ENCODE measurements at regions not wholly inside any gene's neighbourhood (a gene's known extent, or its start where the extent isn't known, plus 50 kb on each side); places are given as distances from the start of the nearest gene placed in this dataset.

- POLR2A ChIA-PET = no interaction called here
- H3K4me2 ChIP-seq (ENCODE audit: insufficient read depth, low read length) = no peak overlapping the region
- H3K9me3 ChIP-seq (replicated peaks; ENCODE audit: control insufficient read depth, insufficient read depth, low read depth, low read length) = no peaks in the 10 kb centered on the region
- H4K20me1 ChIP-seq (replicated peaks; ENCODE audit: control insufficient read depth, insufficient read depth, low read length) = no peaks in the 10 kb centered on the region
- ATAC-seq (no peak), FAIRE-seq (no peak), DNase-seq (ENCODE audit: extremely low read depth in 1 of 4, low spot score in 3 of 4) (no peak)
- in situ Hi-C loops (cut with MboI) (no loop called here), intact Hi-C loops (cut with micrococcal nuclease) (no loop called here)
- BruUV-seq (replicated peaks) = no TSS peak
- H3K4me1 ChIP-seq (replicated peaks in 1 of 2; ENCODE audit: control insufficient read depth in 2 of 2, insufficient read depth in 2 of 2, low read length in 2 of 2) = peaks cover 4 to 11% of the 10 kb centered on the region in 2 experiments; a peak in 2 of 5 replicates
- H3K9ac ChIP-seq (ENCODE audit: insufficient read depth in 1 of 2, low read depth in 2 of 2, low read length in 2 of 2) = no peak overlapping the region
- CTCF ChIA-PET (ENCODE audit: low intra/inter-chr PET ratio) = no interaction called here
- H3K27ac ChIP-seq (ENCODE audit: extremely low read depth, low read depth, low read length) = no peak overlapping the region
- H3K79me2 ChIP-seq (ENCODE audit: control insufficient read depth, insufficient read depth, low read length) = no peaks in the 10 kb centered on the region
- H2AFZ ChIP-seq (ENCODE audit: low read depth, low read length) = no peak overlapping the region
- H3K27me3 ChIP-seq (ENCODE audit: control insufficient read depth in 2 of 2, insufficient read depth in 2 of 2, low read length in 2 of 2) = peaks cover 5 to 57% of the 10 kb centered on the region in 2 experiments; a peak in 4 of 5 replicates
- H3K9me1 ChIP-seq (ENCODE audit: control insufficient read depth, insufficient read depth, low read length) = no peaks in the 10 kb centered on the region
- no peaks in the 10 kb centered on the region for H3K36me3 ChIP-seq (ENCODE audit: control insufficient read depth, insufficient read depth, low read length)
- TF ChIP-seq ZNF79 (CRISPR knock-in tag; IDR thresholded peaks at IDR 0.05; ENCODE audit: low read depth) = no peak
- no peak for TF ChIP-seq PRMT5 (CRISPR knock-in tag; IDR thresholded peaks at IDR 0.05)
- TF ChIP-seq, protein P1, sequence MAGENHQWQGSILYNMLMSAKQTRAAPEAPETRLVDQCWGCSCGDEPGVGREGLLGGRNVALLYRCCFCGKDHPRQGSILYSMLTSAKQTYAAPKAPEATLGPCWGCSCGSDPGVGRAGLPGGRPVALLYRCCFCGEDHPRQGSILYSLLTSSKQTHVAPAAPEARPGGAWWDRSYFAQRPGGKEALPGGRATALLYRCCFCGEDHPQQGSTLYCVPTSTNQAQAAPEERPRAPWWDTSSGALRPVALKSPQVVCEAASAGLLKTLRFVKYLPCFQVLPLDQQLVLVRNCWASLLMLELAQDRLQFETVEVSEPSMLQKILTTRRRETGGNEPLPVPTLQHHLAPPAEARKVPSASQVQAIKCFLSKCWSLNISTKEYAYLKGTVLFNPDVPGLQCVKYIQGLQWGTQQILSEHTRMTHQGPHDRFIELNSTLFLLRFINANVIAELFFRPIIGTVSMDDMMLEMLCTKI (IDR thresholded peaks at IDR 0.05; ENCODE audit: partially characterized antibody) = no peak
- no peak for TF ChIP-seq CXXC5 (CRISPR knock-in tag; IDR thresholded peaks at IDR 0.05)
- TF ChIP-seq TSHZ1 (CRISPR knock-in tag; IDR thresholded peaks at IDR 0.05) = no peak
- TF ChIP-seq STAT6 (CRISPR knock-in tag; IDR thresholded peaks at IDR 0.05) = no peak
- no peak for TF ChIP-seq TSC22D4 (tag; IDR thresholded peaks at IDR 0.05)
- no peak for TF ChIP-seq POLR2B (IDR thresholded peaks at IDR 0.05; ENCODE audit: low read depth, partially characterized antibody)
- H3K4me3 ChIP-seq = no peak overlapping the region
These were observed 230.9 kb downstream of the TTLL2 start for GRCh38 chr6:167555836-167556235.
